HG03097 (cell line): ENCODE measurements at regions not wholly inside any gene's neighbourhood (a gene's known extent, or its start where the extent isn't known, plus 50 kb on each side); places are given as distances from the start of the nearest gene placed in this dataset.

Source experiments
- ATAC-seq: cut with Tn5 transposase; IDR thresholded peaks from one replicate; pipeline ENCODE4 v1.9.1; 2021; ENCODE audit not compliant: unreplicated experiment, low FRiP score

DNA sequence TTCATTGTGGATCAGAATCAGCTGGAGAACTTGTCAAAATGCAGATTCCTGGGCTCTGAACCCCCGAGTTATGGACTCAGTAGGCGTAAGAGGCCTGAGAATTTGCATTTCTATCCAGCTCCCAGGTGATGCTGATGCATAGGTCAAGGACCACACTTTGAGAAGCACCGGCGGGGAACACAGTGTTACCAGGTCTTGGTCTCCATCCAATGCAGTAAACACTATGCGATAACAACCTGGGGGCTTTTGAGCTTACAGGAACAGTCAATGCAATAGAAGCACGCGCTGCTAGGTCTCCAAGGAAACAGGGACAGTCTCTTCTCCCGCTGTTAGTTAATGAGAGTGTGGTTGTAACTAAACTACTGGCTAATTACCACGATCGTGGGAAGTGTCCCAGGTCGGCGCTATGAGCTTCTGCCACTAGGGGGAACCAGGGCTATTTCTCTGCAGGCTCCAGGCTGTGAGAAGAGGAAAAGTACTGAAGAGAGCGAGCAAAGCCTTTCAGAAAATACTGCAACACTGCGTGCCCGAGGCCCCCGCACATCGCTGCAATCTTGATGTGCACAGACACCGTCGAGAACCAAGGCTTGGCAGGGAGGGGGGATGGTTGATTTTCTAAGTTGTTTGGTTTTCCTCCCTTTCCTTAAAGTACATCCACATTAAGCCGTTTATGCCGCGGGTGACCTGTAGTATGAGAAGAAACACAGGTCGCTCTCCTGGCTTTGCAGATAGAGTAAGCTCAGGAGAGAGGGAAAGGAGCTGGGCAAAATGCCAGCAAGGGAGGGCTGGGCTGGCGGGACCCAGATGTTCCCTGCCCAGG, 52.0 kb upstream of the KCNA1 start:
- ATAC-seq = no peak

- no peak for ATAC-seq
These were observed 51.3 kb upstream of the KCNA1 start for GRCh38 chr12:4858386-4858785.

- ATAC-seq = no peak
These were observed 50.1 kb upstream of the KCNA1 start for GRCh38 chr12:4859478-4860210.
